MG63 (cell line): ENCODE measurements at regions not wholly inside any gene's neighbourhood (a gene's known extent, or its start where the extent isn't known, plus 50 kb on each side); places are given as distances from the start of the nearest gene placed in this dataset.
A peak's percentile ranks its signal among the peaks of the same experiment; 100 is the strongest.
"Not testable (repeated sequence)": the region's sequence is repeated elsewhere in the genome, so short reads cannot be mapped to it uniquely, and the experiment has no call there.

Experiments used
- DNase-seq: peaks from one replicate; pipeline ENCODE4 v3.0.0-alpha.2; 2020
- H3K27me3 ChIP-seq: fragments of 250-450 bp; sonication (Bioruptor Pico); 2 replicates; pipeline ENCODE4 v1.5.1; 2020; ENCODE audit warnings: mild to moderate bottlenecking, moderate library complexity
- H3K36me3 ChIP-seq: fragments of 250-450 bp; sonication (Bioruptor Pico); 2 replicates; pipeline ENCODE4 v1.5.1; 2020; ENCODE audit warnings: mild to moderate bottlenecking, moderate library complexity
- H3K4me3 ChIP-seq: fragments of 250-450 bp; sonication (Bioruptor Pico); 2 replicates; pipeline ENCODE4 v1.5.1; 2020; ENCODE audit warnings: mild to moderate bottlenecking, moderate library complexity
- H3K9me3 ChIP-seq: fragments of 250-450 bp; sonication (Bioruptor Pico); 2 replicates; pipeline ENCODE4 v1.5.1; 2020; ENCODE audit warnings: mild to moderate bottlenecking, moderate library complexity

DNA sequence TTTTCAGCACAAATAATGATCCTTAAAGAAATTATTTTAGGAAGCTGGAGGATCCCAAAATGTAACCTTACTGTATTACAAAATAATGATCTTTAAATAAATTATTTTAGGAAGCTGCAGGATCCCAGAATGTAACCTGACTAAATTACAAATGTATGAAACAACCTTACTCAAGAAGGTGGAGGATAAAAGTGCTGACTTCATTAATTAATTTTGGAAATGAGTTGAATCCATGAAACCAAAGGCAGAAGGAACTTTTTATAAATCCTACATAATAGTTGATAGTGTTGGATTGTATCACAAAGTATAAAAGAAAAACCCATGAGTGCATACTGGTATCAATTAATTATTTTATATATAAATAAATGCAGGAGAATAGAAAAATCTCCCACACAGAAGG, 859.9 kb downstream of the KCNJ2 start:
- DNase-seq, result no peak
- Histone ChIP-seq H3K27me3 (no peaks in the 10 kb centered on the region), H3K4me3 (no peak overlapping the region), H3K36me3 (no peaks in the 10 kb centered on the region), H3K9me3 (no peaks in the 10 kb centered on the region)

DNA sequence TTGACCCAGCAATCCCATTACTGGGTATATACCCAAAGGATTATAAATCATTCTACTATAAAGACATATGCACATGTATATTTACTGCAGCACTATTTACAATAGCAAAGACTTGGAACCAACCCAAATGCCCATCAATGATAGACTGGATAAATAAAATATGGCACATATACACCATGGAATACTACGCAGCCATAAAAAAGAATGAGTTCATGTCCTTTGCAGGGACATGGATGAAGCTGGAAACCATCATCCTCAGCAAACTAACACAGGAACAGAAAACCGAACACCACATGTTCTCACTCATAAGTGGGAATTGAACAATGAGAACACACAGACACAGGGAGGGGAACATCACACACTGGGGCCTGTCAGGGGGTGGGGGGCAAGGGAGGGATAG, 862.0 kb downstream of the KCNJ2 start:
- DNase-seq, H3K27me3 ChIP-seq, H3K36me3 ChIP-seq, H3K9me3 ChIP-seq, H3K4me3 ChIP-seq: not testable (repeated sequence)

DNA sequence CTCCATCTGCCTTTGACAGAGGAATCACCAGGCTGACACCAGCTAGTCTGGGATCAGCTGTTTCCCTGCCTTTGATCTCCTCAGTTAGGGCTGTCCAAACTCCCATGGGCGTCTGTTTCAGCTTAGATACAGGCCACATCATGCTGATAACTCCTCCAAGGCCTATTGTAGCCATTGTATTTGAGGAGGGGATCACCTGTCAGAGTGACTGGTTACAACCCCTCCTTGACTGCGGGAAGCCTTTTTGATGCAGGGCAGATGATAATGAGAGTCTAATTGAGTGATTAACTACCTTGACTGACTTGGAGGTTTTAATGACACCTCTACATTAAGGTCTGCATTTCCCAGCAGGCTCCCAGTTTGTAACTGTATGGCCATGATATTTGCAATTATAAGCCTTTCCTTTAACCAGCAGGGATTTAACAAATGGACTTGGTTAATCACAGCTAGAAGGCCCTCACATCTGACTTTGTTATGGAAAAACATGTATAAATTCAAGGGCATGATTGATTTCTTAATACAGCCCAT, 863.5 kb downstream of the KCNJ2 start:
- Histone ChIP-seq H3K27me3 (no peaks in the 10 kb centered on the region), H3K4me3 (no peak overlapping the region), H3K36me3 (no peaks in the 10 kb centered on the region), H3K9me3 (no peaks in the 10 kb centered on the region)
- DNase-seq, result no peak

DNA sequence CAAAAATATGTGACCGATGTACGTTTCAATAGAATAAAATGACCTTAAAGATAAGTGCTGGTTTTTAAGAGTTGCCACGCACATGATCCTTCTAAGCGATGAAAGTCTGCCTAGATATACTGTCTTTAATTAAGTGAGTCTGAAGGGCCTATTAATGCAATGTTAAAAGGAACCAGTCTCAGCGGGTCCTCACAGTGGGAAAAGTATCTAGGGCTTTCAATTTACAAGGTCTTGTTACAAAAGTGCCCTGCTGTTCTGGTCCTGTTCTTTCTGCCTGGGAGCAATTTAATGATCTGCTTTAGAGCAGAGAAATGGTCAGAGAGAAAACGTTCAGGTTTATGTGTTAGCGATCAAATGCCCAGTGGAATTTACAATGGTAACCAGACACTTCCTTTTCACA, 864.0 kb downstream of the KCNJ2 start:
- no peak for DNase-seq
- Histone ChIP-seq H3K36me3 (no peaks in the 10 kb centered on the region), H3K27me3 (no peaks in the 10 kb centered on the region), H3K4me3 (no peak overlapping the region), H3K9me3 (no peaks in the 10 kb centered on the region)

DNA sequence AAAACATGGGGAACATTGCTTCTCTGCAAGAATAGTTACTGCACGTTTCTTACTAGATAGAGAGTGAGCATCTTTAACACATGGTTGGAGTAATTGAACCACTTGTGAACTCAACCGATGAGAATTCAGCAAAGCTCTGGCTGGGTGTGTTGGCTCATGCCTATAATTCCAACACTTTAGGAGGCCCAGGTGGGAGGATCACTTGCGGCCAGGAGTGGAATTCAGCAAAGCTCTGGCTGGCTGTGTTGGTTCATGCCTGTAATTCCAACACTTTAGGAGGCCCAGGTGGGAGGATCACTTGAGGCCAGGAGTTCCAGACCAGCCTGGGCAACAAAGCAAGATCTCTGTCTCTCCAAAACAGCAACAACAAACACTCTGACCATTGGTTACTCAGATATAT, 865.9 kb downstream of the KCNJ2 start:
- no peak for DNase-seq
- Histone ChIP-seq H3K9me3 (no peaks in the 10 kb centered on the region), H3K4me3 (no peak overlapping the region), H3K27me3 (no peaks in the 10 kb centered on the region), H3K36me3 (no peaks in the 10 kb centered on the region)

DNA sequence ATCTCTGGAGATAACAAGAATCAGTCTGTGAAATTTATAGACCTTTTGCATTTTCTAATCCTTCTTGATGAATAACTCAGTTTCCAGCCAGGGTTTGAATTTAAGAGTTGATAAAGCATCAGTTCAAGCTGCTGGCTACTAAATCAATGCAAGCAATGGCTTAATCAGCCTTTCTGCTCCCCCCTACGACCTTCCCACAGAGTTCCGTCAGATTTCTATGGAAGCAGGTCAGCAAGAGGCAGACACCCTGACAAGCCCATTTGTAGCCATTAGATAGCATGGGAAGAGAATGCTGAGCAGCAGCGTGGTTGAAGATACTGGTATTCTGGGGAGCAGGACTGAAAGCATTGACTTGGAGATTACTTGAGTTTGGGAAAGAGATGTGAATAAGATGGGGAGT, 868.1 kb downstream of the KCNJ2 start:
- H3K4me3 ChIP-seq, result no peak overlapping the region
- H3K27me3 ChIP-seq, result no peaks in the 10 kb centered on the region
- DNase-seq, result no peak
- H3K9me3 ChIP-seq, result no peaks in the 10 kb centered on the region
- no peaks in the 10 kb centered on the region for H3K36me3 ChIP-seq

GRCh38 chr17:71039391-71039790, 870.1 kb downstream of the KCNJ2 start:
- Histone ChIP-seq H3K9me3 (no peaks in the 10 kb centered on the region), H3K27me3 (no peaks in the 10 kb centered on the region), H3K4me3 (no peak overlapping the region), H3K36me3 (no peaks in the 10 kb centered on the region)
- no peak for DNase-seq

DNA sequence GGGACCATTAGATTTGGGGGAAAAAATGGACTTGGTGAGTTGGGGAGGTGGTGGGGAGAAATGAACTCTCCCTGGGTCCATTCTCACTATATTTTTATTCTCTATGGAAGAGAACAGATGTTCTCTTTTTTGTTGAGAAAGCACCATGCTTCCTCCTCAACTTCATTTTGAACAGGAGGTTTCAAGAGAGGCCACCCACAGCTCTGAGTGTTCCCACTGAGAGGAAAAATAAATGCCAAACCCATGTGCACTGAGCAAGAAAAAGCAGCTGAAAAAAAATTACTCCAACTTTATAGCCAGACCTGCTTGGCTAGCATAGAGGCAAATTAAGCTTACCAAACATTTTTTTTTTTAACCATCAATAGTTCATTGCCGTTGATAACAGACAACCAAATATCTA, 883.6 kb downstream of the KCNJ2 start:
- DNase-seq, result no peak

GRCh38 chr17:71055128-71055527, 885.8 kb downstream of the KCNJ2 start:
- Histone ChIP-seq H3K27me3 (no peaks in the 10 kb centered on the region), H3K36me3 (no peaks in the 10 kb centered on the region), H3K9me3 (peaks cover 7% of the 10 kb centered on the region; the same call in 1 of the 2 replicates), H3K4me3 (no peak overlapping the region)
- DNase-seq, result no peak

More for the DNA sequence above, 883.6 kb downstream of the KCNJ2 start:
- H3K4me3 ChIP-seq, result no peak overlapping the region
- H3K9me3 ChIP-seq, result peaks cover 6% of the 10 kb centered on the region; the same call in 1 of the 2 replicates
- H3K27me3 ChIP-seq, result no peaks in the 10 kb centered on the region
- H3K36me3 ChIP-seq, result no peaks in the 10 kb centered on the region

GRCh38 chr17:71057448-71057847, 888.1 kb downstream of the KCNJ2 start:
- Histone ChIP-seq H3K27me3 (no peaks in the 10 kb centered on the region), H3K36me3 (no peaks in the 10 kb centered on the region), H3K4me3 (no peak overlapping the region), H3K9me3 (peaks cover 7% of the 10 kb centered on the region; the same call in 1 of the 2 replicates)
- DNase-seq, result no peak

- Histone ChIP-seq H3K9me3 (peaks cover 7% of the 10 kb centered on the region; the same call in 1 of the 2 replicates), H3K27me3 (no peaks in the 10 kb centered on the region), H3K36me3 (no peaks in the 10 kb centered on the region), H3K4me3 (no peak overlapping the region)
- no peak for DNase-seq
Observed at GRCh38 chr17:71057938-71058337, 888.6 kb downstream of the KCNJ2 start.

GRCh38 chr17:71063127-71063526, 893.8 kb downstream of the KCNJ2 start:
- Histone ChIP-seq H3K4me3 (no peak overlapping the region), H3K27me3 (no peaks in the 10 kb centered on the region), H3K9me3 (no peaks in the 10 kb centered on the region), H3K36me3 (no peaks in the 10 kb centered on the region)
- no peak for DNase-seq

DNA sequence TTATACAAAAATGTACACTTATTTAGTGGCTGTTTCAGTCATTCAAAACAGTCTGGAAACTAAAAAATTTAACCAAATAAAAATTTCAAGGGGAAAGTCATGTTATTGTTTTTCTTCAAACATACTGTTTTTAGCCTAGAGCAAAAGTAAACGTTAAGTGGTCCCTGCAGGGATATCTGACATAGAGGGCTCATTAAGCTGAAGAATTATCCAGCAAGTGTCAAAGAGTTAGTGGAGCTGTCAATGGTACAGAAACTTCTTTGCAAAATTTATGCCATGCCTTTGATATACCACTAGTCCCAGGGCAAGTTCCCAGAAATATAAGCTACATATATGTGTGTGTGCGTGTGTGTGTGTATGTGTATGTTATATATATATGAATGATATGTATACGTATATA, 894.2 kb downstream of the KCNJ2 start:
- H3K4me3 ChIP-seq, result no peak overlapping the region
- H3K36me3 ChIP-seq, result no peaks in the 10 kb centered on the region
- no peak for DNase-seq
- H3K27me3 ChIP-seq, result no peaks in the 10 kb centered on the region
- no peaks in the 10 kb centered on the region for H3K9me3 ChIP-seq

- no peaks in the 10 kb centered on the region; the same call in 1 of the 2 replicates for H3K9me3 ChIP-seq
- no peaks in the 10 kb centered on the region for H3K36me3 ChIP-seq
- DNase-seq, result no peak
- H3K4me3 ChIP-seq, result no peak overlapping the region
- H3K27me3 ChIP-seq, result no peaks in the 10 kb centered on the region
Observed at GRCh38 chr17:71067669-71068407, 898.5 kb downstream of the KCNJ2 start.

DNA sequence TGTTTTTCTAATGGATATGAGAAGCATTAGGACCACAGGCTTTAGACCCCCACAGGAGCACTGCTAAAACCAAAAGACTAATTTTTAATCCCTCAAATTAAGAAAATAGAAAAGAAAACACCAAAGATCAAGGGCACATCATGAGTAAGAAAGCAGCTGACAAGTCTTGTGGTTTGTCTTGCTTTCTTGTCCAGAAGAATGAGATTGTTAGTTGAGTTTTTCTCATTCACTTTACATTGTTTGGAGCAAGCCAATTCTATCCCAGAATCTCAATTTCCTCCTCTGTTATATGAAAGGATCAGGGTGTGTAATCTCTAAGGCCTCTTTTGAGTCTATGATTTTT, 899.0 kb downstream of the KCNJ2 start:
- no peaks in the 10 kb centered on the region; the same call in 1 of the 2 replicates for H3K9me3 ChIP-seq
- no peaks in the 10 kb centered on the region for H3K27me3 ChIP-seq
- no peak for DNase-seq
- H3K36me3 ChIP-seq, result no peaks in the 10 kb centered on the region
- no peak overlapping the region for H3K4me3 ChIP-seq

GRCh38 chr17:71071041-71071440, 901.7 kb downstream of the KCNJ2 start:
- H3K27me3 ChIP-seq, result no peaks in the 10 kb centered on the region
- no peaks in the 10 kb centered on the region for H3K36me3 ChIP-seq
- no peak for DNase-seq
- no peak overlapping the region for H3K4me3 ChIP-seq
- no peaks in the 10 kb centered on the region; the same call in 1 of the 2 replicates for H3K9me3 ChIP-seq

DNA sequence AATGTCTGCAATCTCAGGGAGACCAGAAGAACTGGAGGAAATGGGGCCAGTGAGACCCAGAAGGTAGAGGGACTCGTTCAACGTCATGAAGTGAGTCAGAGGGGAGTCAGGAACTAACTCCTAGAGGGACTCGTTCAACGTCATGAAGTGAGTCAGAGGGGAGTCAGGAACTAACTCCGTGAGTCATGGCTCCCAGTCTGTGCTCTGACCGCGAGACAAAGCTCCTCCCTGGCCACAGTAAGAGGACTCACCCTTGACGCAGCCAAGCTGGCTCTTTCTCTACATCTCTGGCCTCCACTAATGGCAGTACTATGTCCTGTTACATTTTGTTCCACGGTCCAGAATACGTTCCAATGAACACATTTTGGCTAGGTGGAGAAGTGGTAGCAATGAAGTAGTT, 902.5 kb downstream of the KCNJ2 start:
- DNase-seq, result peak; percentile 96
- Histone ChIP-seq H3K9me3 (no peaks in the 10 kb centered on the region; the same call in 1 of the 2 replicates), H3K4me3 (no peak overlapping the region), H3K27me3 (no peaks in the 10 kb centered on the region), H3K36me3 (no peaks in the 10 kb centered on the region)

- no peaks in the 10 kb centered on the region for H3K9me3 ChIP-seq
- no peaks in the 10 kb centered on the region for H3K27me3 ChIP-seq
- no peak overlapping the region for H3K4me3 ChIP-seq
- H3K36me3 ChIP-seq, result no peaks in the 10 kb centered on the region
- no peak for DNase-seq
Observed at GRCh38 chr17:71080937-71081336, 911.6 kb downstream of the KCNJ2 start.
